ENCODE measurements at regions not wholly inside any gene's neighbourhood (a gene's known extent, or its start where the extent isn't known, plus 50 kb on each side); places are given as distances from the start of the nearest gene placed in this dataset.
"Not testable (repeated sequence)": the region's sequence is repeated elsewhere in the genome, so short reads cannot be mapped to it uniquely, and the experiment has no call there.

DNA sequence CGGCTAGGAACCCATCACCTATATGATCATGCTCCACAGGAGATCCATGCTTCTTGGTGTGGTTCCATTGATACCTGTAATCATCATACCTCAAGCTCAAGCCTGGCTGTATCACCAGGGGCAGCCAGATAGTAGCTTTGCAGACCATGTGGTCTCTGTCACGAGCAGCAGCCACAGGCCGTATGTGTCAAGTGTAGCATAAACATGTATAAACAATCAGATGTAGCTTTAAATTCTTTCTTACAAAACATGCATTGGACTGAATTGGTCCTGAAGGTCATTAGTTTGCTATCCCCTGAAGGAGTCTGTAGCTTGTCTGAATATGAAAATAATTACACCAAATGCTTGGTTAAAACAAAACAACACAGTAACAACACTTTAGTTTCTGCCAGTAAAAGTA lies 1223.2 kb upstream of the TMEM132C start:
- DNase-seq (ENCODE audit: low spot score): no peak

DNA sequence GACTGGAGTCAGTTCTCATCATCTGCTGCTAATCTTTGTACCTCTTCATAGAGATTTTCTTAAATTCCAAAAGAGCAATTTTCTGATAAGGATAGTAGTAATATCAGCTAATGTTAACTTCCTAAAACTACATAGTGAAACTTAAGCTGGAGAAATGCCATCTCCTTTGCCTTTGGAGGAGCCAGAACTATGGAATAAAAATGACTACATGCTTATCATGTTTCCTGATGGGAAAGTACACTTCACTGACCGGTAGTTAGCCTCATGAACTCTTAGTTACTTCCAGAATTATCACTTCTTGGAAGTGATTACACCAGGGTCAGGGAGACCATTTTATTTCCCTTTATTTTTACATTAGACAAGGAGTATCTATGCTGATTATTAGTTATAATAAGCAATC lies 1222.1 kb upstream of the TMEM132C start:
- DNase-seq (ENCODE audit: low spot score): no peak

DNA sequence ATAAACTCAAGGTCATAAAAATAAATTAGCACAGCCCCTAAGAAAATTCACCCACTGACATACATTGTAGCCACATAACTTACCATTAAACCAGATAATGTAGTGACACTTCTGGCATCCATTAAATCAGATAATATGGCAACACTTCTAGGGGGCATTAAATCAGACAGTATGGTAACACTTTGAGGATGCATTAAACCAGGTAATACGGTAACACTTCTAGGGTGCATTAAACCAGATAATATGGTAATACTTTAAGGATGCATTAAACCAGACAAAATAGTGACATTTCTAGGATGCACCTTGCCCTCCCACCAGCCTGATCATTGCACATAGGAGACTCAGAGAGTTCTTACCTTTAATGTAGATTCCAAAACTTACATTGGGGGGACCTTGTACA lies 1220.5 kb upstream of the TMEM132C start:
- no peak for DNase-seq (ENCODE audit: low spot score)

DNA sequence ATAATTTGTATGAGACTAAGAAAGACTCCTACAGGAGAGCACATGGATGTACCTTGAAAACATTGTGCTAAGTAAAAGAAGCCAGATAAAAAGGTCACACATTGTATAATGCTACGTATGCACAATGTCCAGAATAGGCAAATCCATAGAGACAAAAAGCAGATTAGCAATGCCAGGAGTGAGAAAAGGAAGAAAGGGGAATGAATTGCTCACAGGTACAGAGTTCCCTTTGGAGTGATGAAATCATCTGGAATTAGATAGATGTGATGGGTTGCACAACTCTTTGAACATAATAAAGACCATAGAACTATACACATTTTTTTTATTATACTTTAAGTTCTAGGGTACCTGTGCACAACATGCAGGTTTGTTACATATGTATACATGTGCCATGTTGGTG lies 1218.9 kb upstream of the TMEM132C start:
- DNase-seq (ENCODE audit: low spot score): no peak

DNA sequence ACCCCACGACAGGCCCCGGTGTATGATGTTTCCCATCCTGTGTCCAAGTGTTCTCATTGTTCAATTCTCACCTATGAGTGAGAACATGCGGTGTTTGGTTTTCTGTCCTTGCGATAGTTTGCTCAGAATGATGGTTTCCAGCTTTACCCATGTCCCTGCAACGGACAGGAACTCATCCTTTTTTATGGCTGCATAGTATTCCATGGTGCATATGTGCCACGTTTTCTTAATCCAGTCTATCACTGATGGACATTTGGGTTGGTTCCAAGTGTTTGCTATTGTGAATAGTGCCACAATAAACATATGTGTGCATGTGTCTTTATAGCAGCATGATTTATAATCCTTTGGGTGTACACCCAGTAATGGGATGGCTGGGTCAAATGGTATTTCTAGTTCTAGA lies 1218.4 kb upstream of the TMEM132C start:
- not testable (repeated sequence) for DNase-seq (ENCODE audit: low spot score)

DNA sequence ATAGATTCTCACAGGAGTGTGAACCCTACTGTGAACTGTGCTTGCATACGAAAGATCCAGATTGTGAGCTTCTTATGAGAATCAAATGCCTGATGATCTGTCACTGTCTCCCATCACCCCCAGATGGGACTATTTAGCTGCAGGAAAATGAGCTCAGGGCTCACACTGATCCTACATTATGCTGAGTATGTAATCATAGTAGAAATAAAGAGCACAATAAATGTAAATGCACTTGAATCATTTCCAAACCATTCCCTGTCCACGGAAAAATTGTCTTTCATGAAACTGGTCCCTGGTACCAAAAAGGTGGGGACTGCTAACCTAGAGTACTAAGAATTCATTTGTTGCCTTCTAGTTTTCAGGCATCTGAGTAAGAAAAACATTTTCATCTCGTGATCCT lies 1215.8 kb upstream of the TMEM132C start:
- DNase-seq (ENCODE audit: low spot score): no peak

DNA sequence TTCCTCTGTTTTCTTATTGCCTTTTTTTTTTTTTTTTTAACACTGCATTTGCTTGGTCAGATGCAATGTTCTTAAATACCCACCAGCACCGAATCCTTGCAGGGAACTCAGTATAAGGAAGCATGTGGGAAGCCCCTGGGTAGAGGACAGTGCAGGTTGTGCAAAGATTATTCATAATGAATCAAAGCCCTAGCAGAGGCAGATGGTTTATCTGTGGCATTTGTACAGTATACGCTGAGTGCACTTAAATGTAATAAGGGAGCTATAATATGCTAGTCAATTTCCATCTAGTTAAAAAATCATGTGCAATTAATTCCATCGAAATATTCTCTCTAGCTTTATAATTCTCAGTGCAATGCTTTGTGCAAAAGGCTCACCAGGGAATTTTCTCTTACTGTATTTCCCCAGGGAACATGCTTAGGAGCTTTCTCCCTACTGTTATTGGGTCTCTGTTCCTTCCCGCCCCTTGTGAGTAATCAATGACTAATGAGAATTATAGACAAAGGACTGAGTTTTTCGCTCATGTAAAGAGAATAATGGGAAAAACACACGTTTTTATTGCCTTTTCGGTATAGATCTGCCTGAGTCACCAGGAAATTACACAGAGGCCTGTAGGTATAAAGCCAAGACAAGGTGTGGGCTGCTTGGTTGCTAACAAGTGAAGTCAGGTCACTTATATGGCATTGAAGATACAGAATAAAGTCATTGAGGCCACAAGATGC lies 1214.3 kb upstream of the TMEM132C start:
- DNase-seq (ENCODE audit: low spot score): no peak

DNA sequence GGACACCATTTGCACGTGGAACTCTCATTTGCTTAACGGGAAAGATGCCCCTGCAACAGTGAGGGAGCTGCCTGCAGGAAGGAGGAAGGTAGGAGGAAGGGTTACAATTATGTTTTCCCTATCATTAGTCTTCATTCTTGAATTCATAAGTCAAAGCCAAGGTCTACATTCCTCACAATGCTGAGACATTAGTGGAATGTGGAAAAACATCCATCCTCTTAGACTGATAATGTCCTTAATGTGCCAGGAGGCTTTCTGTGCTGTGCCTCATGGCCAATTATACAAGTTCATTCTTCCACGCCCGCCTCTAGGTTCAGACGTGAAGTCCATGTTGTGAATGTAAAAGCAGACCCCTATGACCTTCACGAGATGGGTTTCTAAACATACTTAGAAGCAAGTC lies 1212.4 kb upstream of the TMEM132C start:
- DNase-seq (ENCODE audit: low spot score): no peak

DNA sequence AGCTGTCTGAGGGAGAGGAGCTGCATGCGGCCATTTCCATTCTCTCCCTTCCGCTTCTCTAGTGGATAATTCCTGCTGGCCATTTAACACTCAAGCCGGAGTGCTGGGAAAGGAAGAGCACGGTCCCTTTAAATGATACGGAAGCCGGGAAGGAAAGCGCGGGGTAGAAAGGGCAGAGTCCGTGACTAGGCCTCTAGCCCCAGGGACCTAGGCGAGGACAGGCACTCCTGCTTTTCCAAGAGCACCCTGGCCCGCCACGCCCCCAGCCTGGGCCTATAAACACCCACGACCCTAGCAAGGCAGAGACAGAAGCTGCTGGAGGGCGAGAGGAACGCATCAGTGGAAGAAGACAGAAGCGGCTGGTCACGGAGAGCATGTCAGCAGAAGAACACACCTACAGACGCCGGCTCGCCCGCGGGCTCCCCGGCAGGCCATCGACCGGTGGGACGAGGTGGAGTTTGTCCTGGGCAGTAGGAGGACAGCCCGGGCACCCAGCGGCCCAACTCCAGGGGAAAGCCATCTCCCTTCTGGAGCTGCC lies 1206.6 kb upstream of the TMEM132C start:
- no peak for DNase-seq (ENCODE audit: low spot score)

DNA sequence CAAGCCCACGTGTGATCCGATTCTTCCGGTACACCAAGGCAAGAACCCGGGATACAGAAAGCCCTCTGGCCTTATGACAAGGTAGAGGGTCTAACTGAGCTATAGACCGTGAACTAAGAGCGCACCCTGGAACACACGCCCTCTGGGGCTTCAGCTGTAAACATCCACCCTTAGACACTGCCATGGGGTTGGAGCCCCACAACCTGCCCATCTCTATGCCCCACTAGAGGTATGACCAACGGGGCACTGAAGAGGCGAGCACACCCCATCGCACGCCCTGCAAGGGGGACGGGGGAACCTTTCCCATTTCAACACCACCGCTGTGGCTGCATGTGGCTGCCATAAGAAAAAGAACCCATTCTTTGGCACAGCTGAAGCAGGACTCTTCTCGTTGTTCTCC lies 1206.0 kb upstream of the TMEM132C start:
- DNase-seq (ENCODE audit: low spot score): no peak

DNA sequence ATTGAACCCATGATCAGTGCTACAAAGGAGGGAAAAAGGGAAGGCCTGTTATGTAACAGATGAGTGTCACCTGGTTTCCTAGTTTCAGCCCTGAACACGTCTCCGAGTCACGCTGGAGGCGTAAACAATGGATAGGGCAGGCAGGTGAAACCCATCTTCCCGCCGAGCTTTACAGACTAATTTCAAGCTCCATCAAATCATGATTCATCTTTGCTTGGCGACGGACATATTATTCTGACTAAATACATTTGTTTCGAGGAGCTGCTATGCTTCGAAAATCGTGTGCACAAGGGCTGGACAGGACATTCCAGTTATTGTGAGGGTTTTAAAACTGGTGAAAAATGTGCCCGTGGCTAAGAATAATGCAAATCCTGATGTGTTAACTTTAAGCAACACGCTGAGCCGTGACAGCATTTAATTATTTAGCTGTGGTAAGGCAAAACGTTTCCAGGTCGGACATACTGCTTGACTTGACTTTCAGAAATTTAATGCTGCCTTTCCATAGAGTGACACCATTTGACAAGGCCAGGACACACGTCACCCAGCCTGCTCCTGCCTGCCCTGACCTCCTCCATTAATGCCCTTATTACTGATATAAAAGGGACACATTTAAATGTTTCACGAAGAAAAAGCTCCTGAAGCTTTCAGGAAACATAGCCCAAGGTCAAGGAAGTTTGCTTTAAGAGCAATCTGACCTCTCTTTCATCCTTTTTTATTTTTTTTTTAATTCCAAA lies 1203.5 kb upstream of the TMEM132C start:
- DNase-seq (ENCODE audit: low spot score): no peak

DNA sequence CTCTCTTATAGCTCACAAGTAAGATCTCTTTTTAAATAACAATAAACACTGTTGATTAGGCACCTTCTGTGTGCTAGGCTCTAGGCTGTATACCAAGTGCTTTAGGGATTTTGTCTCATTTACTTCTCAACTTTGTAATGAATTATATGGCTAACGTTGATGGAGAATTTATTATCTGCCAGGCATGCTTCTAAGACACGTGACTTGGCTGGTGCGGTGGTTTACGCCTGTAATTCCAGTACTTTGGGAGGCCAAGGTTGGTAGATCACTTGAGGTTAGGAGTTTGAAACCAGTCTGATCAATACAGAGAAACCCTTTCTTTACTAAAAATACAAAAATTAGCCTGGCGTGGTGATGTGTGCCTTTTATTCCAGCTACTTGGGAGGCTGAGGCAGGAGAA lies 1202.8 kb upstream of the TMEM132C start:
- DNase-seq (ENCODE audit: low spot score): no peak

DNA sequence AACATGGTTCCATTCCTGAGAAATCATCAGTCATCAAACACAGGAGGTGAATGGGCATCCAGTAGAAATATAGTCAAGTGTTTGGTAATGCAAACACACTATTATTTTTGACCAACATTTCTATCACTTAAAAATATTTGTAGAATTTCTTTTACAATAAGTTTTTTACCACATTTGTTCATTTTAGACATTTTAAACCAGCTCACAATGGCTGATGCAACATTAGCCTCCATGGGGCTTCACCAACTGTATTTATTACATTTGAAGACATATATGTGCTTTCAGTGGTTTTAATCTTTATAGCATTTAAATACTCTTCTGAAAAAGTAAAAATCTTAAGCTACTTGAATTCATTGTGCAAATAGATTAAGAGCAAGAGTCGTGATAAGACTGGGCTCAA lies 1201.4 kb upstream of the TMEM132C start:
- no peak for DNase-seq (ENCODE audit: low spot score)

DNA sequence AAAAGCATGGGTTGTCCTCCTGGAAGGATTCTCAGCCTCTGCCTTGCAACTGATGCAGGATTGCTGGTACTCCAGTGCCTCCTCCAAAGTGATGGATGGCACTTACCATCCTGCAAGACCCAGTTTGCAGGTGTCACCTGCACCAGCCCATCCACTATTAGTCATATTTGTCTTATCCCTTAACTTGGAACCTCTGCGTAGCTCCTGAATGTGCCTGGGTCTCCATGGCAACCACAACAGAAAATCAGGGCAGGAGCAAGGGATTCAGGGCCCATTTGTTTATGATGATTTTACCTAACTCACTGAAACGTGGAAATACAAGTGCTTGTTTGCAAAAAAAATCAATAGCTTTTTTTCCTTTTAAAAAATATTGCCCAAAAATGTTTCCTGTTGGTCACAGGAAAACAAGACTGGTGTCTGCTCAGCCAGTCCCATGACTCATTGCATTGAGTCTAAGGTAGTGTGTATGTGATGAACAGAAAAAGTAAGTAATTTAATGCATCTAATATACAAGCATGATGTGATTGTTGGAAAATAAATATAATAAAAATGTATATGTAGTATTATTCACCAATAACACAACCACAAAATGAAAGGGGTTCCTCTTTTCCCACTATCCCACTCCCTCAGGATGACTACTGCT lies 1196.3 kb upstream of the TMEM132C start:
- no peak for DNase-seq (ENCODE audit: low spot score)

DNA sequence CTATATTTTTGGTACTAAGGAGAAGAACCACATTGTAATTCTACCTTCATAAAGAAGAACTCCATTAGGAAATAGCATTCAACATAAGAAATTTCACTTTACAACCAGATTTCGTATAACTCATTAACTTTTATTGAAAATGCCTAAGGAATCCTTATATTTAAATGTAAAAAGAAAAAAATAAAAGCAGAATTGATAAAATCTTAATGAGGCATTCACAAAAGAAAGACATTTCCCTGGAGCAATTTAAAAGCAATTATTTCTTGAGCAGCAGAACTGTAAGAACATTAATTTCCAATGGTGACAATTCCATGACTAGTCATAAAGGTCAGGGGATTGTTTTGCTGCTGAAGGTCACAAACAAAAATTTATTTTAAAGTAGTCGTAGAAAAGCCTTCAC lies 1192.8 kb upstream of the TMEM132C start:
- no peak for DNase-seq (ENCODE audit: low spot score)

DNA sequence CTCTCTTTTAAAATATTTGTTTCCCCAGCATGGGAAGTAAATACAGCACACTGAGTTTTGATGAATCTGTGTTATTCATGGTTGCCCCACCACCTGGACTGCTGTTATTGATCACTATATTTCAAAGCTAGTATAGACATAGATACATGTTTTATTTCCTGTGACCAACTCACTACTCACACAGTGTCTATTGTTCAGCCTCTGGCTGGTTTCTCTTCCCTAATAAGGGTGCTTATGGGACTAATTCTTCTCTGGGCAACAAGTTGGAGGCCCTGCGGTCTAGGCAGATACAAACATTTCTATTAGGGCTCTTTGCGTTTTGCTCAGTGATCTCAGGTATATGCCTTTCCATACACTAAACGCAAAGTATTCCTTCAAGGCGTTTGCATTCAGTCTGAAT lies 1191.0 kb upstream of the TMEM132C start:
- DNase-seq (ENCODE audit: low spot score): no peak

DNA sequence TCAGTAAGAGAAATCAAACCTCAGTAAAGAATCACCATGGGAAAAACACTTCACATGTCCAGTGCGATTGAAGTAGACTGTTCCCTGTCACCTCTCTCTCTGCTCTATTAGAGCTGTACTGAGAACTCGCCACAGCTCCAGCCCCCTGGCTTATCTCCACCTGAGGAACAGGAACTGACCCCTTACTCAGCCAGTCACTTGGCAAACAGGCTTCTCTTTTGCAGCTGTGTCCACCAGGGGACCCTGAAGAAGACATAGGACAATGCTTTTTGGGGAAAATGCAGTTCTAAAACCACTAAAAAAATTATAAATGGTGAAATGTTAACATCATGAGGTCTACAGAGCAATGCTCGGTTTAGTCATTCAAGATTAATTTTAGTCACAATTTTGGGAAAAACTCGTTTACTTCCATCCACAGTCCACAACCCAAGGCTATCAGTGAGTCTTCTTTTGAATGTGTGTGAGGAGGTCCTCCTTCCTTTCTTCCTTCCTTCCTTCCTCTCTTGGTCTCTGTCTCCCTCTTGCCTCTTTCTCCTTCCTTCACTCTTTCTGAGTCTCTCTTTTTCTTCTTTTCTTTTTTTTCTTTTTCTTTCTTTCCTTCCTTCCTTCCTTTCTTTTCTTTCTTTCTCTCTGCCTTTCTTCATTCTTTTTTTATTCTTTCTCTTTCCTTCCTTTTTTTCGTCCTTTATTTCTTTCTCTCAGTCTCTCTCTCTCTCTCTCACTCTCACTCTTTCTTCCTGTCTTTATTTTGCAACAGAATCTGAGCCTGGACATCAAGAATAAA lies 1189.5 kb upstream of the TMEM132C start:
- no peak for DNase-seq (ENCODE audit: low spot score)

DNA sequence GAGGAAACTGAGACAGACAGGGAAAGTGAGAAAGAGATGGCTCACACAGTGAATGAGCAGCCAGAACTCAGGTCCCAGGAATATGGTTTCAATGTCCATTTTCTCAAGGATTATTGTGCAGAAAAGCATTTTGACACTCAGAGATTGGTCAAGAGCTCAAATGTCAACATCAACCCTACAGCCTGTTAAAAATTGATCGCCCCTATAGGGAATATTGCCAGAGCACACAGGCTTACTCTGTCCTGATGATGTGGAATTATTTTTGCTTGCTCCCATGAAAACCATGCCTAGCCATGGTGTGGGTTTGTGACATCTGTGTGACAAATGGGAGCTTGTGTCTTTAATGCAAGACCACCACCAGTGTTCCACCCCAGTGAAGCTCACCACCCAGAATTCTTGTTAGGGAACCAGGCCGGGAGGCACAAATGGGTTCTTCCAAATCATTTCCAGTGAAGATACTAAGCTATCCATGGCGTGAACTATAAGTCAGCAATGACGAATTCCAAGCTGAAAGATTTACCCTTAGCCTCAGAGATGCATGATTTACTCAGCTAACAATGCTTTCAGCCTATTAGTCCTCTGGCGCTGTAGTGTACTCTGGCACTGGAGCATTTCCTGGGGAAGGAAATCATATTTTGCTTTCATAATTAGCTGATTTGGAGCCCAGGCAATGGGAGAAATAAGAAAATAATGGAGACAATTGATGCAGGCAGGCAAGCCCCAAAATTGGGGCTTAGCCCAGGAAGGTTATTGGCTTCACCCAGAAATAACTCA lies 1188.2 kb upstream of the TMEM132C start:
- DNase-seq (ENCODE audit: low spot score): no peak

DNA sequence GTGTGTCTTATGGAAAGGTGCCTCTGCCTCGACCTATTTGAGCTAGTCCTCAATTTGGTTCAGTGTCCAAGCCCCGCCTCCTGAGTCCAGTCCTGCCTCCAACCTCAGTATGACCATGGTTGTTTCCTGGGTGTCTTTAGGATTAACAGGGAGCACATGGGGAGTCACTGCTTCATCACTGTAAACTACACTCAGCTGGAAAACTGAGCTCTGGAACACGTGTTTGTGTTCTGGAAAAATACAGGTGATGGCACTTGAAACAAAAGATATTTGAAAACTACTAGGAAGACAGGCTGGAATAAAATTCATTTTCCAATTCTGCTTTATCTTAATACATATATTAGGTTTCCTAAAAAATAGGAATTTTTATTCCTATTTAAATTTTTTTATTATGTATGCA lies 1187.3 kb upstream of the TMEM132C start:
- no peak for DNase-seq (ENCODE audit: low spot score)

DNA sequence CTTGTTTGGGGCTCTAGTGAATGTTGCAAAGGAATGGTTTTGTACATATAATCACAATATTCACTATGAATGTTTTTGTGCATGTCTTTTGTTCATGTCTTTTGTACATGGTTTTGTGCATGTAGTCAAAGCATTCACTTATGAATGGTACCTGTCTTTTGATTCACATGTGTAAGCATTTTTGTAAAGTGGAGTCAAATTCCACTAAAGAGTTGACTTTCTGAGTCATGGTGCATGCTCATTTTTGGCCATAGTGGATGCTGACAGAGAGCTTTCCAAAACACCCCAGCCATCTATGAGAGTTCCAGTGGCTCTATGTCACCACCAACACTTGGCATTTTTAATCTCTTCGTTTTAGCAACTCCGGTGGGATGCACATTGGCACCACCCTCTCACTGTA lies 1185.9 kb upstream of the TMEM132C start:
- no peak for DNase-seq (ENCODE audit: low spot score)

Data from hematopoietic multipotent progenitor cell treated with erythropoietin and hydrocortisone succinate and interleukin-3 and kit ligand, for 17 days (in vitro differentiated cells).